ENCODE measurements at regions not wholly inside any gene's neighbourhood (a gene's known extent, or its start where the extent isn't known, plus 50 kb on each side); places are given as distances from the start of the nearest gene placed in this dataset.

DNA sequence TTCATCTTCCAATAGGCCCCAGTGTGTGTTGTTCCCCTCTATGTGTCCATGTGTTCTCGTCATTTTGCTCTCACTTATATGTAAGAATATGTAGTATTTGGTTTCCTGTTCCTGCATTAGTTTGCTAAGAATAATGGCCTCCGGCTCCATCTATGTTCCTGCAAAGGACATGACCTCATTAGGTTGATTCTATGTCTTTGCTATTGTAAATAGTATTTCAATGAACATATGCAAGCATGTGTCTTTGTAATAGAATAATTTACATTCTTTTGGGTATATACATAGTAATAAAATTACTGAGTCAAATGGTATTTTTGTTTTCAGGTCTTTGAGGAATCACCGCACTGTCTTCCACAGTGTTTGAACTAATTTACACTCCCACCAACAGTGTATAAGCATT, 202.9 kb upstream of the KIRREL3 start:
- no peak overlapping the region for H3K4me3 ChIP-seq
- FAIRE-seq, result no peak

More for the DNA sequence above, 202.9 kb upstream of the KIRREL3 start:
- intact Hi-C loops (cut with micrococcal nuclease; ENCODE audit: unreplicated experiment) (no loop called here), in situ Hi-C loops (cut with MboI) (no loop called here)
- 9% methylated on average over 3 of the region's 3 CpGs for whole genome bisulfite sequencing (ENCODE audit: insufficient coverage, insufficient replicate concordance, low lambda C conversion rate, missing lambda C conversion rate)
- no peaks in the 10 kb centered on the region for H3K27me3 ChIP-seq (replicated peaks in 1 of 2; ENCODE audit: control insufficient read depth in 2 of 2, insufficient read depth in 2 of 2, low read length in 1 of 2)
- no peaks in the 10 kb centered on the region for H3K9me3 ChIP-seq (replicated peaks; ENCODE audit: control insufficient read depth, insufficient read depth, low read length)
- H3K36me3 ChIP-seq (ENCODE audit: control insufficient read depth in 2 of 2, insufficient read depth in 2 of 2, low read length in 1 of 2), result no peaks in the 10 kb centered on the region
- H3K4me2 ChIP-seq (ENCODE audit: control insufficient read depth, insufficient read depth), result no peak overlapping the region
- ChIA-PET POLR2A (no interaction called here), SMC1A (ENCODE audit: uncharacterized antibody, unreplicated experiment) (interaction anchor here (0.6 kb wide), 1 partner anchor 97 kb away, joined by 3 read pairs; no protein-coding TSS in a partner anchor), CTCF (interaction anchor here (1.1 kb wide), 1 partner anchor 33 kb away, joined by 3 read pairs; no protein-coding TSS in a partner anchor), RAD21 (ENCODE audit: unreplicated experiment) (no interaction called here)
- no peak overlapping the region for H2AFZ ChIP-seq (ENCODE audit: control insufficient read depth, low read depth, low read length)
- H3K4me1 ChIP-seq (ENCODE audit: control insufficient read depth, insufficient read depth, low read length), result no peaks in the 10 kb centered on the region
- ATAC-seq (no peak), DNase-seq (ENCODE audit: low read depth, low spot score) (no peak)
- no peak overlapping the region for H3K27ac ChIP-seq (ENCODE audit: control insufficient read depth, insufficient read depth)
- no peaks in the 10 kb centered on the region for H4K20me1 ChIP-seq (ENCODE audit: control insufficient read depth, insufficient read depth)
- no TSS peak for BruUV-seq (replicated peaks)
- H3K79me2 ChIP-seq (ENCODE audit: control insufficient read depth, insufficient read depth, low read length), result no peaks in the 10 kb centered on the region
- TF ChIP-seq DPF2 (IDR thresholded peaks at IDR 0.05), result no peak
- TF ChIP-seq NFXL1 (IDR thresholded peaks at IDR 0.05; ENCODE audit: borderline replicate concordance), result no peak
- no peak for TF ChIP-seq LARP7 (IDR thresholded peaks at IDR 0.05)
- TF ChIP-seq, protein P1, sequence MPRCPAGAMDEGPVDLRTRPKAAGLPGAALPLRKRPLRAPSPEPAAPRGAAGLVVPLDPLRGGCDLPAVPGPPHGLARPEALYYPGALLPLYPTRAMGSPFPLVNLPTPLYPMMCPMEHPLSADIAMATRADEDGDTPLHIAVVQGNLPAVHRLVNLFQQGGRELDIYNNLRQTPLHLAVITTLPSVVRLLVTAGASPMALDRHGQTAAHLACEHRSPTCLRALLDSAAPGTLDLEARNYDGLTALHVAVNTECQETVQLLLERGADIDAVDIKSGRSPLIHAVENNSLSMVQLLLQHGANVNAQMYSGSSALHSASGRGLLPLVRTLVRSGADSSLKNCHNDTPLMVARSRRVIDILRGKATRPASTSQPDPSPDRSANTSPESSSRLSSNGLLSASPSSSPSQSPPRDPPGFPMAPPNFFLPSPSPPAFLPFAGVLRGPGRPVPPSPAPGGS (IDR thresholded peaks at IDR 0.05; ENCODE audit: borderline replicate concordance, insufficient read depth, low read depth, low read length, poor library complexity, severe bottlenecking), result no peak
- no peak for TF ChIP-seq SIN3A (IDR thresholded peaks at IDR 0.05; ENCODE audit: low read depth, low read length)
- no peak for TF ChIP-seq CBX5 (IDR thresholded peaks at IDR 0.05; ENCODE audit: low read depth)
- no peak for TF ChIP-seq MEF2B (IDR thresholded peaks at IDR 0.05; ENCODE audit: partially characterized antibody, poor library complexity, severe bottlenecking)
- TF ChIP-seq SRF (IDR thresholded peaks at IDR 0.05; ENCODE audit: low read depth in 2 of 2, low read length in 2 of 2), result no peak
- TF ChIP-seq, protein P2, sequence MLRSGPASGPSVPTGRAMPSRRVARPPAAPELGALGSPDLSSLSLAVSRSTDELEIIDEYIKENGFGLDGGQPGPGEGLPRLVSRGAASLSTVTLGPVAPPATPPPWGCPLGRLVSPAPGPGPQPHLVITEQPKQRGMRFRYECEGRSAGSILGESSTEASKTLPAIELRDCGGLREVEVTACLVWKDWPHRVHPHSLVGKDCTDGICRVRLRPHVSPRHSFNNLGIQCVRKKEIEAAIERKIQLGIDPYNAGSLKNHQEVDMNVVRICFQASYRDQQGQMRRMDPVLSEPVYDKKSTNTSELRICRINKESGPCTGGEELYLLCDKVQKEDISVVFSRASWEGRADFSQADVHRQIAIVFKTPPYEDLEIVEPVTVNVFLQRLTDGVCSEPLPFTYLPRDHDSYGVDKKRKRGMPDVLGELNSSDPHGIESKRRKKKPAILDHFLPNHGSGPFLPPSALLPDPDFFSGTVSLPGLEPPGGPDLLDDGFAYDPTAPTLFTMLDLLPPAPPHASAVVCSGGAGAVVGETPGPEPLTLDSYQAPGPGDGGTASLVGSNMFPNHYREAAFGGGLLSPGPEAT (IDR thresholded peaks at IDR 0.05; ENCODE audit: low read depth), result no peak
- TF ChIP-seq, protein P3, sequence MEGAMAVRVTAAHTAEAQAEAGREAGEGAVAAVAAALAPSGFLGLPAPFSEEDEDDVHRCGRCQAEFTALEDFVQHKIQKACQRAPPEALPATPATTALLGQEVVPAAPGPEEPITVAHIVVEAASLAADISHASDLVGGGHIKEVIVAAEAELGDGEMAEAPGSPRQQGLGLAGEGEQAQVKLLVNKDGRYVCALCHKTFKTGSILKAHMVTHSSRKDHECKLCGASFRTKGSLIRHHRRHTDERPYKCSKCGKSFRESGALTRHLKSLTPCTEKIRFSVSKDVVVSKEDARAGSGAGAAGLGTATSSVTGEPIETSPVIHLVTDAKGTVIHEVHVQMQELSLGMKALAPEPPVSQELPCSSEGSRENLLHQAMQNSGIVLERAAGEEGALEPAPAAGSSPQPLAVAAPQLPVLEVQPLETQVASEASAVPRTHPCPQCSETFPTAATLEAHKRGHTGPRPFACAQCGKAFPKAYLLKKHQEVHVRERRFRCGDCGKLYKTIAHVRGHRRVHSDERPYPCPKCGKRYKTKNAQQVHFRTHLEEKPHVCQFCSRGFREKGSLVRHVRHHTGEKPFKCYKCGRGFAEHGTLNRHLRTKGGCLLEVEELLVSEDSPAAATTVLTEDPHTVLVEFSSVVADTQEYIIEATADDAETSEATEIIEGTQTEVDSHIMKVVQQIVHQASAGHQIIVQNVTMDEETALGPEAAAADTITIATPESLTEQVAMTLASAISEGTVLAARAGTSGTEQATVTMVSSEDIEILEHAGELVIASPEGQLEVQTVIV (IDR thresholded peaks at IDR 0.05; ENCODE audit: borderline replicate concordance, partially characterized antibody), result no peak
- TF ChIP-seq, protein P4, sequence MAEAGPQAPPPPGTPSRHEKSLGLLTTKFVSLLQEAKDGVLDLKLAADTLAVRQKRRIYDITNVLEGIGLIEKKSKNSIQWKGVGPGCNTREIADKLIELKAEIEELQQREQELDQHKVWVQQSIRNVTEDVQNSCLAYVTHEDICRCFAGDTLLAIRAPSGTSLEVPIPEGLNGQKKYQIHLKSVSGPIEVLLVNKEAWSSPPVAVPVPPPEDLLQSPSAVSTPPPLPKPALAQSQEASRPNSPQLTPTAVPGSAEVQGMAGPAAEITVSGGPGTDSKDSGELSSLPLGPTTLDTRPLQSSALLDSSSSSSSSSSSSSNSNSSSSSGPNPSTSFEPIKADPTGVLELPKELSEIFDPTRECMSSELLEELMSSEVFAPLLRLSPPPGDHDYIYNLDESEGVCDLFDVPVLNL (IDR thresholded peaks at IDR 0.05; ENCODE audit: low read depth, low read length), result no peak
- no peak for TF ChIP-seq POLR2A (IDR thresholded peaks at IDR 0.05; ENCODE audit: low read depth, low read length)
- no peak for TF ChIP-seq YBX1 (IDR thresholded peaks at IDR 0.05)
- no peak for TF ChIP-seq PAX8 (IDR thresholded peaks at IDR 0.05)
- TF ChIP-seq, protein P5, sequence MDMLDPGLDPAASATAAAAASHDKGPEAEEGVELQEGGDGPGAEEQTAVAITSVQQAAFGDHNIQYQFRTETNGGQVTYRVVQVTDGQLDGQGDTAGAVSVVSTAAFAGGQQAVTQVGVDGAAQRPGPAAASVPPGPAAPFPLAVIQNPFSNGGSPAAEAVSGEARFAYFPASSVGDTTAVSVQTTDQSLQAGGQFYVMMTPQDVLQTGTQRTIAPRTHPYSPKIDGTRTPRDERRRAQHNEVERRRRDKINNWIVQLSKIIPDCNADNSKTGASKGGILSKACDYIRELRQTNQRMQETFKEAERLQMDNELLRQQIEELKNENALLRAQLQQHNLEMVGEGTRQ (IDR thresholded peaks at IDR 0.05; ENCODE audit: borderline replicate concordance, low read depth, low read length), result no peak
- H3K9ac ChIP-seq (ENCODE audit: control insufficient read depth, insufficient read depth, low read length), result no peak overlapping the region

Data from GM12878 (cell line).